HG02973 (cell line): ENCODE measurements at regions not wholly inside any gene's neighbourhood (a gene's known extent, or its start where the extent isn't known, plus 50 kb on each side); places are given as distances from the start of the nearest gene placed in this dataset.

Experiments used
- ATAC-seq: cut with Tn5 transposase; IDR thresholded peaks from one replicate; pipeline ENCODE4 v1.9.1; 2021; ENCODE audit warnings: moderate library complexity; ENCODE audit not compliant: unreplicated experiment

GRCh38 chr3:117893001-117893400 is 1141.6 kb downstream of the IGSF11 start:
- no peak for ATAC-seq

GRCh38 chr3:117893638-117894037 is 1141.0 kb downstream of the IGSF11 start:
- ATAC-seq: no peak

- ATAC-seq: no peak
Measured at GRCh38 chr3:117898722-117899522, 1135.7 kb downstream of the IGSF11 start.

GRCh38 chr3:117903226-117903625 is 1131.4 kb downstream of the IGSF11 start:
- ATAC-seq: no peak

GRCh38 chr3:117910820-117911521 is 1123.7 kb downstream of the IGSF11 start:
- ATAC-seq: no peak

GRCh38 chr3:117912352-117912751 is 1122.3 kb downstream of the IGSF11 start:
- ATAC-seq: no peak

- no peak for ATAC-seq
Measured at GRCh38 chr3:117914540-117915100, 1120.0 kb downstream of the IGSF11 start.

- no peak for ATAC-seq
Measured at GRCh38 chr3:117916839-117917238, 1117.8 kb downstream of the IGSF11 start.

GRCh38 chr3:117919621-117920020 is 1115.0 kb downstream of the IGSF11 start:
- ATAC-seq: no peak

- no peak for ATAC-seq
Measured at GRCh38 chr3:117920253-117920898, 1114.3 kb downstream of the IGSF11 start.

GRCh38 chr3:117921411-117921810 is 1113.2 kb downstream of the IGSF11 start:
- ATAC-seq: no peak

GRCh38 chr3:117922039-117922438 is 1112.6 kb downstream of the IGSF11 start:
- no peak for ATAC-seq

- ATAC-seq: no peak
Measured at GRCh38 chr3:117926819-117927218, 1107.8 kb downstream of the IGSF11 start.

GRCh38 chr3:117927825-117928224 is 1106.8 kb downstream of the IGSF11 start:
- ATAC-seq: no peak

- no peak for ATAC-seq
Measured at GRCh38 chr3:117928836-117929235, 1105.8 kb downstream of the IGSF11 start.

GRCh38 chr3:117932441-117932840 is 1102.2 kb downstream of the IGSF11 start:
- ATAC-seq: no peak

- ATAC-seq: no peak
Measured at GRCh38 chr3:117936159-117936558, 1098.5 kb downstream of the IGSF11 start.

GRCh38 chr3:117938974-117939373 is 1095.7 kb downstream of the IGSF11 start:
- ATAC-seq: no peak

GRCh38 chr3:117939425-117940027 is 1095.1 kb downstream of the IGSF11 start:
- ATAC-seq: no peak

- ATAC-seq: no peak
Measured at GRCh38 chr3:117941015-117941414, 1093.6 kb downstream of the IGSF11 start.

GRCh38 chr3:117941756-117942155 is 1092.9 kb downstream of the IGSF11 start:
- no peak for ATAC-seq
